ENCODE measurements at regions not wholly inside any gene's neighbourhood (a gene's known extent, or its start where the extent isn't known, plus 50 kb on each side); places are given as distances from the start of the nearest gene placed in this dataset.

DNA sequence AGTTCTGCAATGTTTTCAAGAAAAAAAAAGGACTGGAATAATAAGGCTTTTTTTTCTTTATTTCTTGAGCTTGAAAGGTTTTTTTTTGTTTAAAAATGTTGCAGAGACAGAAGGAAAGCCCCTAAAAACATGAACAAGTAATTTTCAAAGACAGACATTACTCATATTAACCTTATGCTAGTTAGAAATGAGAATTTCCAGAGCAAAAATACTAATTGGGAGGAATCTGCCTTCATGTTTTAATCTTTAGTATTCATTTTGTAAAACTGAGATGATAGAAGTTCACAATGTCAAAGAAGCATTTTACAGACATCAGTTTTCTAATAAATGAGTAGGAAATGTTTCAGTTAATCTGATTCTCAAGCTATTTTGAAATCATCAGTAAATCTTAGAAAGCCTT lies 1805.3 kb downstream of the PCDH7 start (continued):
- TF ChIP-seq, protein P1, sequence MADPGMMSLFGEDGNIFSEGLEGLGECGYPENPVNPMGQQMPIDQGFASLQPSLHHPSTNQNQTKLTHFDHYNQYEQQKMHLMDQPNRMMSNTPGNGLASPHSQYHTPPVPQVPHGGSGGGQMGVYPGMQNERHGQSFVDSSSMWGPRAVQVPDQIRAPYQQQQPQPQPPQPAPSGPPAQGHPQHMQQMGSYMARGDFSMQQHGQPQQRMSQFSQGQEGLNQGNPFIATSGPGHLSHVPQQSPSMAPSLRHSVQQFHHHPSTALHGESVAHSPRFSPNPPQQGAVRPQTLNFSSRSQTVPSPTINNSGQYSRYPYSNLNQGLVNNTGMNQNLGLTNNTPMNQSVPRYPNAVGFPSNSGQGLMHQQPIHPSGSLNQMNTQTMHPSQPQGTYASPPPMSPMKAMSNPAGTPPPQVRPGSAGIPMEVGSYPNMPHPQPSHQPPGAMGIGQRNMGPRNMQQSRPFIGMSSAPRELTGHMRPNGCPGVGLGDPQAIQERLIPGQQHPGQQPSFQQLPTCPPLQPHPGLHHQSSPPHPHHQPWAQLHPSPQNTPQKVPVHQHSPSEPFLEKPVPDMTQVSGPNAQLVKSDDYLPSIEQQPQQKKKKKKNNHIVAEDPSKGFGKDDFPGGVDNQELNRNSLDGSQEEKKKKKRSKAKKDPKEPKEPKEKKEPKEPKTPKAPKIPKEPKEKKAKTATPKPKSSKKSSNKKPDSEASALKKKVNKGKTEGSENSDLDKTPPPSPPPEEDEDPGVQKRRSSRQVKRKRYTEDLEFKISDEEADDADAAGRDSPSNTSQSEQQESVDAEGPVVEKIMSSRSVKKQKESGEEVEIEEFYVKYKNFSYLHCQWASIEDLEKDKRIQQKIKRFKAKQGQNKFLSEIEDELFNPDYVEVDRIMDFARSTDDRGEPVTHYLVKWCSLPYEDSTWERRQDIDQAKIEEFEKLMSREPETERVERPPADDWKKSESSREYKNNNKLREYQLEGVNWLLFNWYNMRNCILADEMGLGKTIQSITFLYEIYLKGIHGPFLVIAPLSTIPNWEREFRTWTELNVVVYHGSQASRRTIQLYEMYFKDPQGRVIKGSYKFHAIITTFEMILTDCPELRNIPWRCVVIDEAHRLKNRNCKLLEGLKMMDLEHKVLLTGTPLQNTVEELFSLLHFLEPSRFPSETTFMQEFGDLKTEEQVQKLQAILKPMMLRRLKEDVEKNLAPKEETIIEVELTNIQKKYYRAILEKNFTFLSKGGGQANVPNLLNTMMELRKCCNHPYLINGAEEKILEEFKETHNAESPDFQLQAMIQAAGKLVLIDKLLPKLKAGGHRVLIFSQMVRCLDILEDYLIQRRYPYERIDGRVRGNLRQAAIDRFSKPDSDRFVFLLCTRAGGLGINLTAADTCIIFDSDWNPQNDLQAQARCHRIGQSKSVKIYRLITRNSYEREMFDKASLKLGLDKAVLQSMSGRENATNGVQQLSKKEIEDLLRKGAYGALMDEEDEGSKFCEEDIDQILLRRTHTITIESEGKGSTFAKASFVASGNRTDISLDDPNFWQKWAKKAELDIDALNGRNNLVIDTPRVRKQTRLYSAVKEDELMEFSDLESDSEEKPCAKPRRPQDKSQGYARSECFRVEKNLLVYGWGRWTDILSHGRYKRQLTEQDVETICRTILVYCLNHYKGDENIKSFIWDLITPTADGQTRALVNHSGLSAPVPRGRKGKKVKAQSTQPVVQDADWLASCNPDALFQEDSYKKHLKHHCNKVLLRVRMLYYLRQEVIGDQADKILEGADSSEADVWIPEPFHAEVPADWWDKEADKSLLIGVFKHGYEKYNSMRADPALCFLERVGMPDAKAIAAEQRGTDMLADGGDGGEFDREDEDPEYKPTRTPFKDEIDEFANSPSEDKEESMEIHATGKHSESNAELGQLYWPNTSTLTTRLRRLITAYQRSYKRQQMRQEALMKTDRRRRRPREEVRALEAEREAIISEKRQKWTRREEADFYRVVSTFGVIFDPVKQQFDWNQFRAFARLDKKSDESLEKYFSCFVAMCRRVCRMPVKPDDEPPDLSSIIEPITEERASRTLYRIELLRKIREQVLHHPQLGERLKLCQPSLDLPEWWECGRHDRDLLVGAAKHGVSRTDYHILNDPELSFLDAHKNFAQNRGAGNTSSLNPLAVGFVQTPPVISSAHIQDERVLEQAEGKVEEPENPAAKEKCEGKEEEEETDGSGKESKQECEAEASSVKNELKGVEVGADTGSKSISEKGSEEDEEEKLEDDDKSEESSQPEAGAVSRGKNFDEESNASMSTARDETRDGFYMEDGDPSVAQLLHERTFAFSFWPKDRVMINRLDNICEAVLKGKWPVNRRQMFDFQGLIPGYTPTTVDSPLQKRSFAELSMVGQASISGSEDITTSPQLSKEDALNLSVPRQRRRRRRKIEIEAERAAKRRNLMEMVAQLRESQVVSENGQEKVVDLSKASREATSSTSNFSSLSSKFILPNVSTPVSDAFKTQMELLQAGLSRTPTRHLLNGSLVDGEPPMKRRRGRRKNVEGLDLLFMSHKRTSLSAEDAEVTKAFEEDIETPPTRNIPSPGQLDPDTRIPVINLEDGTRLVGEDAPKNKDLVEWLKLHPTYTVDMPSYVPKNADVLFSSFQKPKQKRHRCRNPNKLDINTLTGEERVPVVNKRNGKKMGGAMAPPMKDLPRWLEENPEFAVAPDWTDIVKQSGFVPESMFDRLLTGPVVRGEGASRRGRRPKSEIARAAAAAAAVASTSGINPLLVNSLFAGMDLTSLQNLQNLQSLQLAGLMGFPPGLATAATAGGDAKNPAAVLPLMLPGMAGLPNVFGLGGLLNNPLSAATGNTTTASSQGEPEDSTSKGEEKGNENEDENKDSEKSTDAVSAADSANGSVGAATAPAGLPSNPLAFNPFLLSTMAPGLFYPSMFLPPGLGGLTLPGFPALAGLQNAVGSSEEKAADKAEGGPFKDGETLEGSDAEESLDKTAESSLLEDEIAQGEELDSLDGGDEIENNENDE (IDR thresholded peaks at IDR 0.05; ENCODE audit: insufficient replicate concordance, low read length) = no peak
- TF ChIP-seq CTBP2 (IDR thresholded peaks at IDR 0.05; ENCODE audit: borderline replicate concordance, insufficient read depth, insufficient read length, low read length) (no peak), CHD2 (IDR thresholded peaks at IDR 0.05; ENCODE audit: low read length) (no peak), EP300 (IDR thresholded peaks at IDR 0.05; ENCODE audit: borderline replicate concordance in 1 of 2, low read depth in 2 of 2, low read length in 2 of 2) (no peak)
